ENCODE measurements at regions not wholly inside any gene's neighbourhood (a gene's known extent, or its start where the extent isn't known, plus 50 kb on each side); places are given as distances from the start of the nearest gene placed in this dataset.

DNA sequence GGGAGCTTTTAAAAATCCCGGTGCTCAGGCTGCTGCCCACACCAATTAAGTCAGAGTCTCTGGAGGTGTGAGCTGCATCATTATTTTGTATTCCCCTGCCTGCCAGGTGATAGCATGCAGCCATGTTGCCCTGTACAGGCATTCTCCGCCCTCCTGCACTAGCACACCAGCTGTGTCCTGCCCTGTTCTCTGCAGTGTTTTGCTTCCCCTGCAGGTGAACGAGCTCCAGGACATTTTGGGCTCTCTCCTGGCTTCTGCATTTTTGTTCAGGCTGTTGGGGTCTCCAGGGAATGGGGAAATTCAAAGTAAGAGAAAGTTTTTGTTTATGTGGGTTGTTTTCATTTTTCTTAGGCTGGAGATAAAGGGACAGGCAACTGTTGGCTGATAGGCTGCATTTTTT, 271.0 kb upstream of the COBL start:
- no peak overlapping the region for H3K4me3 Mint-ChIP-seq (ENCODE audit: unreplicated experiment)
- no peaks in the 10 kb centered on the region for H3K36me3 Mint-ChIP-seq (ENCODE audit: low read depth)
- no peaks in the 10 kb centered on the region for H3K27me3 Mint-ChIP-seq (ENCODE audit: low read depth)
- peaks cover 7% of the 10 kb centered on the region for H3K9me3 Mint-ChIP-seq (ENCODE audit: low read depth)
- H3K27ac Mint-ChIP-seq (ENCODE audit: unreplicated experiment) = no peak overlapping the region
- no peak for DNase-seq (ENCODE audit: low spot score)
- TF ChIP-seq, protein P1, sequence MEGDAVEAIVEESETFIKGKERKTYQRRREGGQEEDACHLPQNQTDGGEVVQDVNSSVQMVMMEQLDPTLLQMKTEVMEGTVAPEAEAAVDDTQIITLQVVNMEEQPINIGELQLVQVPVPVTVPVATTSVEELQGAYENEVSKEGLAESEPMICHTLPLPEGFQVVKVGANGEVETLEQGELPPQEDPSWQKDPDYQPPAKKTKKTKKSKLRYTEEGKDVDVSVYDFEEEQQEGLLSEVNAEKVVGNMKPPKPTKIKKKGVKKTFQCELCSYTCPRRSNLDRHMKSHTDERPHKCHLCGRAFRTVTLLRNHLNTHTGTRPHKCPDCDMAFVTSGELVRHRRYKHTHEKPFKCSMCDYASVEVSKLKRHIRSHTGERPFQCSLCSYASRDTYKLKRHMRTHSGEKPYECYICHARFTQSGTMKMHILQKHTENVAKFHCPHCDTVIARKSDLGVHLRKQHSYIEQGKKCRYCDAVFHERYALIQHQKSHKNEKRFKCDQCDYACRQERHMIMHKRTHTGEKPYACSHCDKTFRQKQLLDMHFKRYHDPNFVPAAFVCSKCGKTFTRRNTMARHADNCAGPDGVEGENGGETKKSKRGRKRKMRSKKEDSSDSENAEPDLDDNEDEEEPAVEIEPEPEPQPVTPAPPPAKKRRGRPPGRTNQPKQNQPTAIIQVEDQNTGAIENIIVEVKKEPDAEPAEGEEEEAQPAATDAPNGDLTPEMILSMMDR (IDR thresholded peaks at IDR 0.05) = no peak
- no peaks in the 10 kb centered on the region for H3K4me1 Mint-ChIP-seq (ENCODE audit: low read depth)

DNA sequence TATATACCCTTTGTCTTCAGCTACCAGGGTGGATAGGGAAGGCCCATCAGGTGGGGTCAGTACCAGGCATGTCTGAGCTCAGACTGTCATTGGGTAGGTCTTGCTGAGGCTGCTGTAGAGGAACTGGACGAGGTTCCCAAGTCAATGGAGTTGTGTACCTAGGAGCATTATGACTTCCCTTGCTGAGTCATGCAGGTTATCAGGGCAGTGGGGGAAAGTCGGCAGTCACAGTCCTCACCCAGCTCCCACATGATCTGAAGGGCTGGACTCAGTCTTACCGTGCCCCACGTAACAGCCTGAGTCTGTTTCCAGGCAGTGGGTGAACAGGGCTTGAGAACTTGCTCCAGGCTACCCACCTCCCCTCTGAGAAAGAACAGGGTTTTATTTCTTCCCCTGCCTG, 260.8 kb upstream of the COBL start:
- no peak for DNase-seq (ENCODE audit: low spot score)
- H3K4me3 Mint-ChIP-seq (ENCODE audit: unreplicated experiment) = no peak overlapping the region
- no peaks in the 10 kb centered on the region for H3K4me1 Mint-ChIP-seq (ENCODE audit: low read depth)
- H3K9me3 Mint-ChIP-seq (ENCODE audit: low read depth) = peaks cover 36% of the 10 kb centered on the region
- H3K27ac Mint-ChIP-seq (ENCODE audit: unreplicated experiment) = no peak overlapping the region
- no peaks in the 10 kb centered on the region for H3K36me3 Mint-ChIP-seq (ENCODE audit: low read depth)
- no peaks in the 10 kb centered on the region for H3K27me3 Mint-ChIP-seq (ENCODE audit: low read depth)
- TF ChIP-seq, protein P1 (IDR thresholded peaks at IDR 0.05) = no peak

DNA sequence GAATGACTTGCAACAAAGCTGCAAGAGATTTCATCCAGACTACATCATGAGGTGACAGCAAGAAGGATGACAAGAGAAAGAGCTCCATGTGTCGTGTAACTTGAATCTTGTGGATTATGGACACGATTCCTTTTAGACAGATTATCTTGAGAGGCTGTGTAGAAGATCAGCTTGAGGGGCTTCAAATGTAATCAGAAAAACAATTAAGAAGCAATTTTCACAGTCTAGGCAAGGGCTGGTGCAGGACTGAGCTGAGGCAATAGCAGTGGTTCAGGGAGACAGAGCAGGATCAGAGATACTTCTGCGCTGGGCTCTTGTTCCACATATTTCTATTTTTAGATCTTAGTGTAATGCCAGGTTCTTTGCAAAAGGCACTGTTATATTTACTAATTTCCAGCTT, 253.0 kb upstream of the COBL start:
- Mint-ChIP-seq H3K27ac (ENCODE audit: unreplicated experiment) (no peak overlapping the region), H3K9me3 (ENCODE audit: low read depth) (peaks cover 33% of the 10 kb centered on the region), H3K36me3 (ENCODE audit: low read depth) (no peaks in the 10 kb centered on the region), H3K27me3 (ENCODE audit: low read depth) (no peaks in the 10 kb centered on the region), H3K4me1 (ENCODE audit: low read depth) (no peaks in the 10 kb centered on the region), H3K4me3 (ENCODE audit: unreplicated experiment) (no peak overlapping the region)
- no peak for DNase-seq (ENCODE audit: low spot score)
- TF ChIP-seq, protein P1 (IDR thresholded peaks at IDR 0.05) = no peak

DNA sequence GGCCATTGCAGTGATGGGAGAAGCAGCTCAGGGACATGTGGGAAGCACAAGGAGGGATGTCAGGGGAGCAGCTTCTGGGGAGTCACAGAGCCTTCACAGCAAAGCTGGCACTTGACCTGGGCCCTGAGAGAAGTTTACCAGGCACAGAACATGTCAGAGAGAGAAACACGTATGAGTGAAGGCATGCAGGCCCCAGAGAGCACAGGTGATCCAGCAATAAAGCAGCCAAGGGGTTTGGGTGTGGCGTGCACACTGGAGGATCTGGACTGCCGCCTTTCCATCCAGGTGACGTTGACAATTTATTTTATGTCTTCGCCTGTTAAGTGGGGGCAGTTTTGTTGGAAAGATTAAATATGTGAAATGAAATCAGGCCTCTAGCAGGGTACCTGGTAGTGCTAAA, 252.6 kb upstream of the COBL start:
- DNase-seq (ENCODE audit: low spot score) = no peak
- H3K36me3 Mint-ChIP-seq (ENCODE audit: low read depth) = no peaks in the 10 kb centered on the region
- H3K27me3 Mint-ChIP-seq (ENCODE audit: low read depth) = no peaks in the 10 kb centered on the region
- H3K4me1 Mint-ChIP-seq (ENCODE audit: low read depth) = no peaks in the 10 kb centered on the region
- TF ChIP-seq, protein P1 (IDR thresholded peaks at IDR 0.05) = no peak
- H3K27ac Mint-ChIP-seq (ENCODE audit: unreplicated experiment) = no peak overlapping the region
- H3K4me3 Mint-ChIP-seq (ENCODE audit: unreplicated experiment) = no peak overlapping the region
- H3K9me3 Mint-ChIP-seq (ENCODE audit: low read depth) = peaks cover 29% of the 10 kb centered on the region

DNA sequence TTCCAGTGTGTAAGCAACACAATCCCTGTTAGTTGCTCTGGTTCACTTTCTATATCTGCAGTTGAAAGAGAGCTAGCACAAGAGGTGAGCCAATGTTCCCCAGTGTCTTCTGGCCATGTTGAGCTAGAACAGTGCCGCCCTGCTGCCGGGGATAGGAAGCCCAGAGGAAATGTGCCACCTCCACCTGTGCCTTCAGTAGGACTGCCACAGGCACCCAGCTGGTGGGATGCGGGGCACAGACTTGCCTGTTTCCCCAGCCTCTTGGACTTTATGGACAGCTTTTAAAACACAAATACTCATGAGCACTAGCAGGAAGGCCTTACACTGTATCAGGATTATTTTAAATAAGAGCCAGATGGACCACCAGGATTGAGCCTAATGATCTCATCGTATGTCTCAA, 234.5 kb upstream of the COBL start:
- Mint-ChIP-seq H3K36me3 (ENCODE audit: low read depth) (no peaks in the 10 kb centered on the region), H3K4me3 (ENCODE audit: unreplicated experiment) (no peak overlapping the region), H3K27ac (ENCODE audit: unreplicated experiment) (no peak overlapping the region), H3K4me1 (ENCODE audit: low read depth) (no peaks in the 10 kb centered on the region), H3K27me3 (ENCODE audit: low read depth) (no peaks in the 10 kb centered on the region), H3K9me3 (ENCODE audit: low read depth) (peaks cover 41% of the 10 kb centered on the region)
- DNase-seq (ENCODE audit: low spot score) = no peak
- TF ChIP-seq, protein P1 (IDR thresholded peaks at IDR 0.05) = no peak

Data from chondrocyte (in vitro differentiated cells).